ENCODE measurements at regions not wholly inside any gene's neighbourhood (a gene's known extent, or its start where the extent isn't known, plus 50 kb on each side); places are given as distances from the start of the nearest gene placed in this dataset.
"Not testable (repeated sequence)": the region's sequence is repeated elsewhere in the genome, so short reads cannot be mapped to it uniquely, and the experiment has no call there.

- DNase-seq, result no peak
These were observed 195.0 kb downstream of the SPATA31A6 start for GRCh38 chr9:42378418-42378815.

- DNase-seq, result not testable (repeated sequence)
These were observed 196.1 kb downstream of the SPATA31A6 start for GRCh38 chr9:42379602-42380001.

- DNase-seq, result not testable (repeated sequence)
These were observed 201.1 kb downstream of the SPATA31A6 start for GRCh38 chr9:42384585-42384984.

GRCh38 chr9:42385574-42386120 lies 202.2 kb downstream of the SPATA31A6 start:
- not testable (repeated sequence) for DNase-seq

GRCh38 chr9:42386477-42386876 lies 203.0 kb downstream of the SPATA31A6 start:
- no peak for DNase-seq

GRCh38 chr9:42388146-42388690 lies 204.8 kb downstream of the SPATA31A6 start:
- no peak for DNase-seq

- no peak for DNase-seq
These were observed 205.4 kb downstream of the SPATA31A6 start for GRCh38 chr9:42388846-42389245.

- not testable (repeated sequence) for DNase-seq
These were observed 209.5 kb downstream of the SPATA31A6 start for GRCh38 chr9:42392773-42393455.

GRCh38 chr9:42396318-42396717 lies 212.9 kb downstream of the SPATA31A6 start:
- DNase-seq, result no peak

- DNase-seq, result not testable (repeated sequence)
These were observed 213.9 kb downstream of the SPATA31A6 start for GRCh38 chr9:42397336-42397735.

- DNase-seq, result not testable (repeated sequence)
These were observed 219.5 kb downstream of the SPATA31A6 start for GRCh38 chr9:42402919-42403318.

GRCh38 chr9:42409581-42409980 lies 226.1 kb downstream of the SPATA31A6 start:
- DNase-seq, result not testable (repeated sequence)

- not testable (repeated sequence) for DNase-seq
These were observed 228.9 kb downstream of the SPATA31A6 start for GRCh38 chr9:42412354-42412753.

GRCh38 chr9:42414865-42415264 lies 231.4 kb downstream of the SPATA31A6 start:
- DNase-seq, result not testable (repeated sequence)

GRCh38 chr9:42419652-42420051 lies 236.2 kb downstream of the SPATA31A6 start:
- DNase-seq, result not testable (repeated sequence)

- not testable (repeated sequence) for DNase-seq
These were observed 236.9 kb downstream of the SPATA31A6 start for GRCh38 chr9:42420324-42420723.

- not testable (repeated sequence) for DNase-seq
These were observed 238.2 kb downstream of the SPATA31A6 start for GRCh38 chr9:42421630-42422029.

GRCh38 chr9:42430674-42431615 lies 247.5 kb downstream of the SPATA31A6 start:
- not testable (repeated sequence) for DNase-seq

GRCh38 chr9:42431616-42432010 lies 248.2 kb downstream of the SPATA31A6 start:
- DNase-seq, result not testable (repeated sequence)

GRCh38 chr9:42434844-42435714 lies 251.6 kb downstream of the SPATA31A6 start:
- not testable (repeated sequence) for DNase-seq

- not testable (repeated sequence) for DNase-seq
These were observed 252.4 kb downstream of the SPATA31A6 start for GRCh38 chr9:42435715-42436342.

Measured in NCI-H524 treated with DMSO at 0.1 percent for 48 hours (cell line).